ENCODE measurements at regions not wholly inside any gene's neighbourhood (a gene's known extent, or its start where the extent isn't known, plus 50 kb on each side); places are given as distances from the start of the nearest gene placed in this dataset.

- no peaks in the 10 kb centered on the region for H3K36me3 Mint-ChIP-seq (ENCODE audit: low read depth)
- no peak for ATAC-seq
- H3K4me1 Mint-ChIP-seq (ENCODE audit: low read depth) = no peaks in the 10 kb centered on the region
- no peak for DNase-seq
- H3K9me3 Mint-ChIP-seq (ENCODE audit: insufficient read depth) = peaks cover 14% of the 10 kb centered on the region
- no peaks in the 10 kb centered on the region for H3K27me3 Mint-ChIP-seq (ENCODE audit: low read depth)
- H3K4me3 Mint-ChIP-seq = no peak overlapping the region
- ChIA-PET CTCF (no interaction called here), POLR2A (no interaction called here)
- H3K27ac Mint-ChIP-seq = no peak overlapping the region
Observed at GRCh38 chr13:37945651-37946575, 76.3 kb upstream of the TRPC4 start.

GRCh38 chr13:37944869-37945442 lies 75.4 kb upstream of the TRPC4 start:
- Mint-ChIP-seq H3K4me1 (ENCODE audit: low read depth) (no peaks in the 10 kb centered on the region), H3K4me3 (no peak overlapping the region), H3K27me3 (ENCODE audit: low read depth) (no peaks in the 10 kb centered on the region), H3K27ac (no peak overlapping the region), H3K36me3 (ENCODE audit: low read depth) (no peaks in the 10 kb centered on the region), H3K9me3 (ENCODE audit: insufficient read depth) (peaks cover 14% of the 10 kb centered on the region)
- ATAC-seq (no peak), DNase-seq (no peak)
- ChIA-PET CTCF (no interaction called here), POLR2A (no interaction called here)

GRCh38 chr13:37944081-37944868 lies 74.7 kb upstream of the TRPC4 start:
- Mint-ChIP-seq H3K4me1 (ENCODE audit: low read depth) (no peaks in the 10 kb centered on the region), H3K4me3 (no peak overlapping the region), H3K36me3 (ENCODE audit: low read depth) (no peaks in the 10 kb centered on the region), H3K27ac (no peak overlapping the region), H3K9me3 (ENCODE audit: insufficient read depth) (peaks cover 12% of the 10 kb centered on the region), H3K27me3 (ENCODE audit: low read depth) (no peaks in the 10 kb centered on the region)
- DNase-seq (no peak), ATAC-seq (no peak)
- ChIA-PET POLR2A (no interaction called here), CTCF (no interaction called here)

GRCh38 chr13:37942929-37943328 lies 73.4 kb upstream of the TRPC4 start:
- H3K27ac Mint-ChIP-seq = no peak overlapping the region
- DNase-seq = no peak

GRCh38 chr13:37934339-37935191 lies 65.0 kb upstream of the TRPC4 start:
- CTCF ChIA-PET = no interaction called here
- Mint-ChIP-seq H3K36me3 (ENCODE audit: low read depth) (no peaks in the 10 kb centered on the region), H3K4me1 (ENCODE audit: low read depth) (no peaks in the 10 kb centered on the region), H3K9me3 (ENCODE audit: insufficient read depth) (peaks cover 3% of the 10 kb centered on the region), H3K27ac (no peak overlapping the region), H3K4me3 (no peak overlapping the region), H3K27me3 (ENCODE audit: low read depth) (no peaks in the 10 kb centered on the region)
- POLR2A ChIA-PET = no interaction called here
- DNase-seq = no peak
- ATAC-seq = no peak

More at GRCh38 chr13:37942929-37943328, 73.4 kb upstream of the TRPC4 start:
- no peaks in the 10 kb centered on the region for H3K36me3 Mint-ChIP-seq (ENCODE audit: low read depth)
- H3K9me3 Mint-ChIP-seq (ENCODE audit: insufficient read depth) = peaks cover 10% of the 10 kb centered on the region
- CTCF ChIA-PET = no interaction called here
- no peaks in the 10 kb centered on the region for H3K4me1 Mint-ChIP-seq (ENCODE audit: low read depth)
- no peak for ATAC-seq
- no peak overlapping the region for H3K4me3 Mint-ChIP-seq
- H3K27me3 Mint-ChIP-seq (ENCODE audit: low read depth) = no peaks in the 10 kb centered on the region
- POLR2A ChIA-PET = no interaction called here

GRCh38 chr13:37929308-37929707 lies 59.7 kb upstream of the TRPC4 start:
- Mint-ChIP-seq H3K27ac (no peak overlapping the region), H3K27me3 (ENCODE audit: low read depth) (no peaks in the 10 kb centered on the region), H3K9me3 (ENCODE audit: insufficient read depth) (no peaks in the 10 kb centered on the region), H3K36me3 (ENCODE audit: low read depth) (no peaks in the 10 kb centered on the region), H3K4me1 (ENCODE audit: low read depth) (no peaks in the 10 kb centered on the region), H3K4me3 (no peak overlapping the region)
- ATAC-seq = no peak
- ChIA-PET POLR2A (no interaction called here), CTCF (no interaction called here)
- DNase-seq = no peak

- Mint-ChIP-seq H3K36me3 (ENCODE audit: low read depth) (no peaks in the 10 kb centered on the region), H3K27me3 (ENCODE audit: low read depth) (no peaks in the 10 kb centered on the region), H3K27ac (no peak overlapping the region), H3K4me3 (no peak overlapping the region), H3K9me3 (ENCODE audit: insufficient read depth) (no peaks in the 10 kb centered on the region), H3K4me1 (ENCODE audit: low read depth) (no peaks in the 10 kb centered on the region)
- no peak for ATAC-seq
- ChIA-PET CTCF (no interaction called here), POLR2A (no interaction called here)
- no peak for DNase-seq
Observed at GRCh38 chr13:37927561-37927960, 58.0 kb upstream of the TRPC4 start.

- DNase-seq (no peak), ATAC-seq (no peak)
- Mint-ChIP-seq H3K4me1 (ENCODE audit: low read depth) (no peaks in the 10 kb centered on the region), H3K9me3 (ENCODE audit: insufficient read depth) (no peaks in the 10 kb centered on the region), H3K27ac (no peak overlapping the region), H3K27me3 (ENCODE audit: low read depth) (no peaks in the 10 kb centered on the region), H3K36me3 (ENCODE audit: low read depth) (no peaks in the 10 kb centered on the region), H3K4me3 (no peak overlapping the region)
- POLR2A ChIA-PET = no interaction called here
- CTCF ChIA-PET = no interaction called here
Observed at GRCh38 chr13:37925878-37926473, 56.4 kb upstream of the TRPC4 start.

- no peaks in the 10 kb centered on the region for H3K27me3 Mint-ChIP-seq (ENCODE audit: low read depth)
- H3K4me1 Mint-ChIP-seq (ENCODE audit: low read depth) = no peaks in the 10 kb centered on the region
- ChIA-PET CTCF (no interaction called here), POLR2A (no interaction called here)
- H3K36me3 Mint-ChIP-seq (ENCODE audit: low read depth) = no peaks in the 10 kb centered on the region
- DNase-seq (no peak), ATAC-seq (no peak)
- H3K9me3 Mint-ChIP-seq (ENCODE audit: insufficient read depth) = no peaks in the 10 kb centered on the region
- H3K27ac Mint-ChIP-seq = no peak overlapping the region
- no peak overlapping the region for H3K4me3 Mint-ChIP-seq
Observed at GRCh38 chr13:37923236-37923635, 53.7 kb upstream of the TRPC4 start.

- POLR2A ChIA-PET = no interaction called here
- no peak overlapping the region for H3K4me3 Mint-ChIP-seq
- DNase-seq = no peak
- no peak for ATAC-seq
- CTCF ChIA-PET = no interaction called here
- H3K27me3 Mint-ChIP-seq (ENCODE audit: low read depth) = no peaks in the 10 kb centered on the region
- H3K27ac Mint-ChIP-seq = no peak overlapping the region
- H3K9me3 Mint-ChIP-seq (ENCODE audit: insufficient read depth) = no peaks in the 10 kb centered on the region
- H3K4me1 Mint-ChIP-seq (ENCODE audit: low read depth) = no peaks in the 10 kb centered on the region
- H3K36me3 Mint-ChIP-seq (ENCODE audit: low read depth) = no peaks in the 10 kb centered on the region
Observed at GRCh38 chr13:37919329-37919880, 49.8 kb upstream of the TRPC4 start.

Measured in activated CD8-positive, alpha-beta T cell treated with anti-CD3 and anti-CD28 coated beads, Interleukin-2, amount 10 ng/mL, durations not matched to agents 7 days and 5 days (primary cell).